Hippocampal formation (tissue), 2 donors: ENCODE measurements at regions not wholly inside any gene's neighbourhood (a gene's known extent, or its start where the extent isn't known, plus 50 kb on each side); places are given as distances from the start of the nearest gene placed in this dataset.
"Not testable (repeated sequence)": the region's sequence is repeated elsewhere in the genome, so short reads cannot be mapped to it uniquely, and the experiment has no call there.

Experiments
- DNase-seq, 2 donors: peaks; one replicate each; lab custom pipeline; 2025; lab: John Stamatoyannopoulos, UW

GRCh38 chr20:30393523-30393922, 863.9 kb upstream of the DEFB115 start:
- not testable (repeated sequence) for DNase-seq

GRCh38 chr20:30397111-30397510, 860.4 kb upstream of the DEFB115 start:
- DNase-seq = not testable (repeated sequence)

- DNase-seq = not testable (repeated sequence)
Observed at GRCh38 chr20:30405061-30405460, 852.4 kb upstream of the DEFB115 start.

- DNase-seq = not testable (repeated sequence)
Observed at GRCh38 chr20:30405585-30405984, 851.9 kb upstream of the DEFB115 start.

GRCh38 chr20:30406370-30406769, 851.1 kb upstream of the DEFB115 start:
- DNase-seq = not testable (repeated sequence)

- DNase-seq = no peak
Observed at GRCh38 chr20:30412972-30413371, 844.5 kb upstream of the DEFB115 start.

GRCh38 chr20:30417387-30417786, 840.1 kb upstream of the DEFB115 start:
- not testable (repeated sequence) for DNase-seq

- DNase-seq = not testable (repeated sequence)
Observed at GRCh38 chr20:30418378-30418777, 839.1 kb upstream of the DEFB115 start.

- no peak for DNase-seq
Observed at GRCh38 chr20:30419466-30419865, 838.0 kb upstream of the DEFB115 start.

- not testable (repeated sequence) for DNase-seq
Observed at GRCh38 chr20:30419871-30420420, 837.5 kb upstream of the DEFB115 start.
